ENCODE measurements at regions not wholly inside any gene's neighbourhood (a gene's known extent, or its start where the extent isn't known, plus 50 kb on each side); places are given as distances from the start of the nearest gene placed in this dataset.

DNA sequence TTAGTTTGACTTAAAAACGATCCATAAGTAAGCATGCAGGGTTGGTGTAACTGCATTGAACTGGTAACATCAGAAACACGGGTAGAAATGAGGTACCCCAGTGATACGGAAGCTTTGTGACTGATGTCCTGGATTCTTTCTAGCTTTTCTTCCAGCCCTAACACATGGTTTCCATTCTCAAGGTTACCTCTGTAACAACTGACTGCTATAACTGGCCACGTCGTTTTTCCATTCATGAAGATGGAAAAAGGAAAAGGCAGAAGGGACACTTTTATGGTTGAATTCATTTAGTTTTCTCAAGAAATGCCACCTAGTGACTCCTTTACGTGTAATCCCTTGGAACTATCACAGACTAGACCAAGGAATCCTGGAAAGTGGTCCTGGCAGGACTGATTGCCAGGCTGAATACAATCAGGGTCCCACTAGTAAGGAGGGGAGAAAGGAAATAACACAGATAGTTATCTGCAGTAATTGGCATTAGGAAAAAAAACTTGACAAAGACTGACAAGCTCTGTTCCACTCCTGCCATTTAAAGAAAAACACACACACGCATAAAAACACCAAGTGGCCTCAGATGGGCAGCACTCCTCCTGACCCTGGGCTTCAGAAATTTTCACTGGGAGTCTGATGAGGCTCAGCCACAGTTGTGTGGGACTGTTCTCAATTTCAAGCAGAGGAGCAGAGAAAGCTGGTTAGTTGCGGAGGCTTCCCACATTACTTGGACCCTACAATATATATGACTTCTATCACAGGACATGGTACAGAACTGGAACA is 77.5 kb upstream of the ZNF169 start:
- Histone ChIP-seq H3K4me1 (ENCODE audit: control insufficient read depth, low read length) (no peaks in the 10 kb centered on the region), H4K20me1 (ENCODE audit: control insufficient read depth, insufficient read depth, low read depth, low read length) (peaks cover 12% of the 10 kb centered on the region), H3K4me2 (ENCODE audit: low read length) (no peak overlapping the region), H3K27ac (ENCODE audit: low read depth, low read length) (no peak overlapping the region), H3K9me2 (replicated peaks; ENCODE audit: control insufficient read depth, low read length) (no peaks in the 10 kb centered on the region), H3K9me3 (ENCODE audit: control insufficient read depth, insufficient read depth, low read length) (no peaks in the 10 kb centered on the region), H3K4me3 (ENCODE audit: low read length) (no peak overlapping the region), H3K79me2 (ENCODE audit: control insufficient read depth, low read length) (peaks cover 12% of the 10 kb centered on the region), H3F3A (ENCODE audit: control insufficient read depth, insufficient read depth) (peaks cover 51% of the 10 kb centered on the region), H3K27me3 (ENCODE audit: control insufficient read depth, low read length) (no peaks in the 10 kb centered on the region), H3K36me3 (ENCODE audit: control insufficient read depth, low read length) (peaks cover 21% of the 10 kb centered on the region)
- no peak for TF ChIP-seq EZH2phosphoT487 (IDR thresholded peaks at IDR 0.05; ENCODE audit: borderline replicate concordance, low read length)
- TF ChIP-seq, protein P1, sequence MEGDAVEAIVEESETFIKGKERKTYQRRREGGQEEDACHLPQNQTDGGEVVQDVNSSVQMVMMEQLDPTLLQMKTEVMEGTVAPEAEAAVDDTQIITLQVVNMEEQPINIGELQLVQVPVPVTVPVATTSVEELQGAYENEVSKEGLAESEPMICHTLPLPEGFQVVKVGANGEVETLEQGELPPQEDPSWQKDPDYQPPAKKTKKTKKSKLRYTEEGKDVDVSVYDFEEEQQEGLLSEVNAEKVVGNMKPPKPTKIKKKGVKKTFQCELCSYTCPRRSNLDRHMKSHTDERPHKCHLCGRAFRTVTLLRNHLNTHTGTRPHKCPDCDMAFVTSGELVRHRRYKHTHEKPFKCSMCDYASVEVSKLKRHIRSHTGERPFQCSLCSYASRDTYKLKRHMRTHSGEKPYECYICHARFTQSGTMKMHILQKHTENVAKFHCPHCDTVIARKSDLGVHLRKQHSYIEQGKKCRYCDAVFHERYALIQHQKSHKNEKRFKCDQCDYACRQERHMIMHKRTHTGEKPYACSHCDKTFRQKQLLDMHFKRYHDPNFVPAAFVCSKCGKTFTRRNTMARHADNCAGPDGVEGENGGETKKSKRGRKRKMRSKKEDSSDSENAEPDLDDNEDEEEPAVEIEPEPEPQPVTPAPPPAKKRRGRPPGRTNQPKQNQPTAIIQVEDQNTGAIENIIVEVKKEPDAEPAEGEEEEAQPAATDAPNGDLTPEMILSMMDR (IDR thresholded peaks at IDR 0.05; ENCODE audit: low read depth, low read length, poor library complexity, severe bottlenecking) = no peak

DNA sequence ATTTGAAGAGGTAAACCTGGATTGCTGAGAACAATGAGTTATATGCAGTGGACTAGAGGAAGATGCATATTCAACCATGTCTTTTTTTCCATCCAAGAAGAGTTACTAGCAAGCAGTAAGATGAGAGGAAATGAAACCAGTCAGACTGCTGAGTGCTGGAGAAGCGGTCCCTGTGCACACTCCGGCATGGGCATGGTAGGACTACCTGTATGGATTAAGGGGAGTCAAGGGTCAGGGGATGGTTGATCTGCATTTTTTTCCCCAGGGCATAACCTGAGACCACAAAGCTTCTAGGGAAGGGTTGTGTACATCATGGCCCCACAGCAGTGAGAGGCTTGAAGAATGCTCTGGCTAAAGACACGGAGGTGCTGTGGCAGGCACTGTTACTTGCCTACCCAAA is 76.6 kb upstream of the ZNF169 start:
- Histone ChIP-seq H3K4me1 (ENCODE audit: control insufficient read depth, low read length) (no peaks in the 10 kb centered on the region), H4K20me1 (ENCODE audit: control insufficient read depth, insufficient read depth, low read depth, low read length) (peaks cover 4% of the 10 kb centered on the region), H3K9me2 (replicated peaks; ENCODE audit: control insufficient read depth, low read length) (no peaks in the 10 kb centered on the region), H3F3A (ENCODE audit: control insufficient read depth, insufficient read depth) (peaks cover 47% of the 10 kb centered on the region), H3K27ac (ENCODE audit: low read depth, low read length) (no peak overlapping the region), H3K36me3 (ENCODE audit: control insufficient read depth, low read length) (peaks cover 12% of the 10 kb centered on the region), H3K4me2 (ENCODE audit: low read length) (no peak overlapping the region), H3K27me3 (ENCODE audit: control insufficient read depth, low read length) (no peaks in the 10 kb centered on the region), H3K4me3 (ENCODE audit: low read length) (no peak overlapping the region), H3K9me3 (ENCODE audit: control insufficient read depth, insufficient read depth, low read length) (no peaks in the 10 kb centered on the region), H3K79me2 (ENCODE audit: control insufficient read depth, low read length) (0 out of 2 replicates have a peak, but pooled peaks cover 3% of the 10 kb centered on the region)
- TF ChIP-seq, protein P1 (IDR thresholded peaks at IDR 0.05; ENCODE audit: low read depth, low read length, poor library complexity, severe bottlenecking) = no peak
- no peak for TF ChIP-seq EZH2phosphoT487 (IDR thresholded peaks at IDR 0.05; ENCODE audit: borderline replicate concordance, low read length)

DNA sequence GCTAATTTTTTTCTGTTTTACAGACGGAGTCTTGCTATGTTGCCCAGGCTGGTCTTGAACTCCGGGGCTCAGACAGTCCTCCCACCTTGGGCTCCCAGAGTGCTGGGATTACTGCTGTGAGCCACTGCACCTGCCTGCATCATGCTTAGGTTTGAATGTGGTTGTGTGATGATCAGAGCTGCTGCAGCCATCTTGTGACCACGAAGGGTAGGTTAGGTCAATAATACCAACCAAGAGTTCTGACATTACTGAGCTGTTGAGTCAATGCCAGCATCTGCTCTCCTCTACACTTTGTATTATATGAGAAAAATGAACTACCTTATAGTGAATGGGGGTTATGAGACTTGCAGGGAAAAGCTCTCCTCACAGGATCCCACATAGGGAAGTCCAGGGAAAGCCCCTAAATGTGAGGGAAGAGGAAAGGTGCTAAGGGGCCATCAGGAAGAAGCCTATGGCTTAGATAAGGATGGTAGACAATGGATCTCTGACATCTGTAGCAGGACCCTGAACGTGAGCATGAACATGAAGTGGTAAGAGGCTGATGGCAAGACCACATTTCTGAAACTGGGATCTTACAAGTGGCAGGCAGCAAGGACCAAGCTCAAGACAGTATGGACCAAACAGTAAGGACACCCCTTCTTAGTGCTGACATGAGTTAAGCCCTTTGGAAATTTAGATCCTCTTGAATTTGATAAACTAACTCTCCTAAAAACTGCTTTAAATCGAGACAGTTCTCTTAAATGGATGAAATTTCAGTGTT is 75.7 kb upstream of the ZNF169 start:
- Histone ChIP-seq H3K9me3 (ENCODE audit: control insufficient read depth, insufficient read depth, low read length) (no peaks in the 10 kb centered on the region), H3K79me2 (ENCODE audit: control insufficient read depth, low read length) (no peaks in the 10 kb centered on the region), H3K9me2 (replicated peaks; ENCODE audit: control insufficient read depth, low read length) (no peaks in the 10 kb centered on the region), H3K27ac (ENCODE audit: low read depth, low read length) (no peak overlapping the region), H3K36me3 (ENCODE audit: control insufficient read depth, low read length) (peaks cover 7% of the 10 kb centered on the region; the same call in 1 of the 2 replicates), H3K4me3 (ENCODE audit: low read length) (no peak overlapping the region), H3K27me3 (ENCODE audit: control insufficient read depth, low read length) (no peaks in the 10 kb centered on the region), H3K4me2 (ENCODE audit: low read length) (no peak overlapping the region), H4K20me1 (ENCODE audit: control insufficient read depth, insufficient read depth, low read depth, low read length) (peaks cover 4% of the 10 kb centered on the region; the same call in 1 of the 2 replicates), H3K4me1 (ENCODE audit: control insufficient read depth, low read length) (no peaks in the 10 kb centered on the region), H3F3A (ENCODE audit: control insufficient read depth, insufficient read depth) (peaks cover 43% of the 10 kb centered on the region)
- no peak for TF ChIP-seq EZH2phosphoT487 (IDR thresholded peaks at IDR 0.05; ENCODE audit: borderline replicate concordance, low read length)
- TF ChIP-seq, protein P1 (IDR thresholded peaks at IDR 0.05; ENCODE audit: low read depth, low read length, poor library complexity, severe bottlenecking) = no peak

All from DOHH2 (cell line).